ENCODE measurements at regions not wholly inside any gene's neighbourhood (a gene's known extent, or its start where the extent isn't known, plus 50 kb on each side); places are given as distances from the start of the nearest gene placed in this dataset.

GRCh38 chr15:94119923-94120775 lies 111.2 kb upstream of the MCTP2 start (continued):
- no peak for TF ChIP-seq ESRRA (IDR thresholded peaks at IDR 0.05; ENCODE audit: low read length)
- TF ChIP-seq RELB (IDR thresholded peaks at IDR 0.05; ENCODE audit: low read depth) = no peak
- TF ChIP-seq NFYB (IDR thresholded peaks at IDR 0.05; ENCODE audit: insufficient read depth, low read depth, low read length) = no peak
- TF ChIP-seq JUND (IDR thresholded peaks at IDR 0.05; ENCODE audit: low read depth, low read length) = no peak
- TF ChIP-seq KDM1A (IDR thresholded peaks at IDR 0.05; ENCODE audit: borderline replicate concordance) = no peak
- no peak for TF ChIP-seq EED (IDR thresholded peaks at IDR 0.05; ENCODE audit: low read depth)
- no peak for TF ChIP-seq FOXK2 (IDR thresholded peaks at IDR 0.05)
- TF ChIP-seq YBX1 (IDR thresholded peaks at IDR 0.05) = no peak
- TF ChIP-seq RBBP5 (conservative IDR thresholded peaks at IDR 0.05) = no peak
- no peak for TF ChIP-seq EZH2 (IDR thresholded peaks at IDR 0.05; ENCODE audit: borderline replicate concordance, control insufficient read depth, low read depth, low read length)
- TF ChIP-seq BCLAF1 (IDR thresholded peaks at IDR 0.05) = no peak
- TF ChIP-seq ZNF217 (IDR thresholded peaks at IDR 0.05) = no peak
- no peak for TF ChIP-seq SMAD5 (IDR thresholded peaks at IDR 0.05; ENCODE audit: low read depth)
- no peak for TF ChIP-seq MEF2B (IDR thresholded peaks at IDR 0.05; ENCODE audit: partially characterized antibody, poor library complexity, severe bottlenecking)
- TF ChIP-seq SP1 (IDR thresholded peaks at IDR 0.05; ENCODE audit: low read depth, low read length) = no peak
- TF ChIP-seq RUNX3 (IDR thresholded peaks at IDR 0.05; ENCODE audit: low read length) = 0 out of 2 replicates have a peak, but pooled peaks have one; percentile 31
- TF ChIP-seq NR2F1 (conservative IDR thresholded peaks at IDR 0.05) = no peak
- TF ChIP-seq HDAC6 (IDR thresholded peaks at IDR 0.05; ENCODE audit: unreplicated experiment) = no peak
- no peak for TF ChIP-seq NFXL1 (IDR thresholded peaks at IDR 0.05; ENCODE audit: borderline replicate concordance)
- TF ChIP-seq DPF2 (IDR thresholded peaks at IDR 0.05) = no peak
- TF ChIP-seq TCF7 (IDR thresholded peaks at IDR 0.05; ENCODE audit: borderline replicate concordance) = no peak
- TF ChIP-seq SREBF2 (IDR thresholded peaks at IDR 0.05; ENCODE audit: low read length) = no peak
- TF ChIP-seq STAT3 (IDR thresholded peaks at IDR 0.05; ENCODE audit: low read depth, low read length) = no peak
- TF ChIP-seq HDGF (IDR thresholded peaks at IDR 0.05) = no peak
- TF ChIP-seq CBFB (IDR thresholded peaks at IDR 0.05; ENCODE audit: low read depth) = no peak
- no peak for TF ChIP-seq TAF1 (IDR thresholded peaks at IDR 0.05; ENCODE audit: borderline replicate concordance, low read depth, low read length)
- peak; percentile 47; the same call in 1 of the 3 replicates for TF ChIP-seq POU2F2 (IDR thresholded peaks at IDR 0.05; ENCODE audit: borderline replicate concordance, low read depth, low read length)
- TF ChIP-seq ELK1 (IDR thresholded peaks at IDR 0.05; ENCODE audit: low read depth, low read length) = no peak
- no peak for TF ChIP-seq TARDBP (IDR thresholded peaks at IDR 0.05; ENCODE audit: borderline replicate concordance)

All from GM12878 (cell line).